Transverse colon (tissue), 4 donors: ENCODE measurements at regions not wholly inside any gene's neighbourhood (a gene's known extent, or its start where the extent isn't known, plus 50 kb on each side); places are given as distances from the start of the nearest gene placed in this dataset.

Experiments
- DNase-seq: peaks from one replicate; pipeline ENCODE4 v3.0.0-alpha.2; 2019
- H3K27ac ChIP-seq, 4 donors: fragments of 200-600 bp; sonication (generic); 2 replicates each; pipeline ENCODE4 v1.5.1; 2016 to 2018; ENCODE audit warnings: inconsistent platforms in 4 of 4
- H3K27me3 ChIP-seq: fragments of 200-600 bp; sonication (generic); 2 replicates; pipeline ENCODE4 v1.5.1; 2017; ENCODE audit warnings: inconsistent platforms
- H3K36me3 ChIP-seq, 4 donors: fragments of 200-600 bp; sonication (generic); 2 replicates each; pipeline ENCODE4 v1.5.1; 2017 to 2019; ENCODE audit warnings: inconsistent platforms in 4 of 4
- H3K4me1 ChIP-seq, 4 donors: fragments of 200-600 bp; sonication (generic); 2 replicates each; pipeline ENCODE4 v1.5.1; 2017 to 2020; ENCODE audit warnings: inconsistent platforms in 4 of 4
- H3K4me3 ChIP-seq, 4 donors: fragments of 200-600 bp; sonication (generic); 1 replicate in 1 of 4; 2 replicates in 3 of 4; pipeline versions ENCODE4 v1.5.1 to v1.6.1; 2017 to 2019; ENCODE audit warnings: inconsistent platforms in 4 of 4
- H3K9me3 ChIP-seq, 2 donors: fragments of 200-600 bp; sonication (generic); 2 replicates each; pipeline ENCODE4 v1.5.1; 2017 to 2019; ENCODE audit warnings: inconsistent platforms in 2 of 2
- CTCF ChIP-seq, 5 experiments: fragments of 200-600 bp in 3 of 5; fragments of 450-650 bp in 2 of 5; sonication (generic) in 3 of 5; IDR thresholded peaks; 1 replicate in 2 of 5; 2 replicates in 3 of 5; pipeline ENCODE4 v1.5.1; 2016 to 2017; ENCODE audit warnings: antibody characterized with exemption in 5 of 5, inconsistent platforms in 3 of 5, mild to moderate bottlenecking in 2 of 5, moderate library complexity in 1 of 5
- EP300 ChIP-seq: sonication (generic); formaldehyde crosslinking; IDR thresholded peaks from one replicate; pipeline ENCODE4 v1.6.1; 2017; ENCODE audit warnings: antibody characterized with exemption, low read depth
- POLR2A ChIP-seq: fragments of 450-650 bp; IDR thresholded peaks from one replicate; pipeline ENCODE4 v1.6.1; 2016; ENCODE audit warnings: antibody characterized with exemption, mild to moderate bottlenecking, moderate library complexity
- POLR2AphosphoS5 ChIP-seq, 3 donors: sonication (generic); formaldehyde crosslinking; IDR thresholded peaks; one replicate each; pipeline ENCODE4 v1.6.1; 2016; ENCODE audit warnings: antibody characterized with exemption in 3 of 3
- WGBS, 2 donors: methylation state at CpG; one replicate each; pipeline ENCODE4 v1.1.5; 2018; ENCODE audit warnings: low coverage in 1 of 2; 5-methylcytosine and 5-hydroxymethylcytosine counted together
- in situ Hi-C, 4 donors: fragments of 200-750 bp; cut with MboI; loops; one replicate each; pipeline versions ENCODE4 v1.15.0 to v1.15.1; 2017; ENCODE audit warnings: low sequenced_read_pairs in 3 of 4, low pct_ligation_motif_present in 1 of 4, low pct_unique_long_range_greater_than_20kb in 1 of 4
- intact Hi-C: fragments of 100-400 bp; cut with DNase I; formaldehyde crosslinking; loops from one replicate; pipeline ENCODE4 v1.15.1; 2023; ENCODE audit warnings: low total_unique reads

- Histone ChIP-seq H3K27me3 (no peaks in the 10 kb centered on the region), H3K9me3 (no peaks in the 10 kb centered on the region), H3K36me3 (no peaks in the 10 kb centered on the region), H3K4me3 (no peak overlapping the region), H3K4me1 (no peaks in the 10 kb centered on the region), H3K27ac (no peak overlapping the region)
- in situ Hi-C loops (no loop called here), intact Hi-C loops (no loop called here)
- no peak for DNase-seq
- no peak for TF ChIP-seq POLR2A
- TF ChIP-seq POLR2AphosphoS5 (IDR thresholded peaks at IDR 0.05), result no peak
- no peak for TF ChIP-seq CTCF (IDR thresholded peaks at IDR 0.05)
- no peak for TF ChIP-seq EP300
These were observed 439.3 kb downstream of the ADRA2A start for GRCh38 chr10:111516144-111516543.

GRCh38 chr10:111522141-111522540 lies 445.3 kb downstream of the ADRA2A start:
- intact Hi-C loops (no loop called here), in situ Hi-C loops (no loop called here)
- 67 to 73% methylated on average over 1 of the region's 1 CpG for WGBS, 2 donors
- H3K27me3 ChIP-seq, result no peaks in the 10 kb centered on the region
- TF ChIP-seq CTCF (IDR thresholded peaks at IDR 0.05) (no peak), POLR2A (no peak), POLR2AphosphoS5 (IDR thresholded peaks at IDR 0.05) (no peak), EP300 (no peak)
- no peaks in the 10 kb centered on the region for H3K9me3 ChIP-seq
- DNase-seq, result no peak
- H3K4me3 ChIP-seq, result no peak overlapping the region
- no peak overlapping the region for H3K27ac ChIP-seq
- no peaks in the 10 kb centered on the region for H3K36me3 ChIP-seq
- H3K4me1 ChIP-seq, result no peaks in the 10 kb centered on the region

- no peaks in the 10 kb centered on the region for H3K27me3 ChIP-seq
- H3K4me1 ChIP-seq, result no peaks in the 10 kb centered on the region
- TF ChIP-seq CTCF (IDR thresholded peaks at IDR 0.05), result no peak
- no peak for TF ChIP-seq POLR2AphosphoS5 (IDR thresholded peaks at IDR 0.05)
- TF ChIP-seq POLR2A, result no peak
- TF ChIP-seq EP300, result no peak
- no peak for DNase-seq
- intact Hi-C loops (no loop called here), in situ Hi-C loops (no loop called here)
- H3K36me3 ChIP-seq, result no peaks in the 10 kb centered on the region
- no peak overlapping the region for H3K27ac ChIP-seq
- no peak overlapping the region for H3K4me3 ChIP-seq
- no peaks in the 10 kb centered on the region for H3K9me3 ChIP-seq
- 74% methylated on average over 2 of the region's 2 CpGs; no CpG with 5 or more reads in 1 of the 2 donors for WGBS, 2 donors
These were observed 445.7 kb downstream of the ADRA2A start for GRCh38 chr10:111522551-111522950.

GRCh38 chr10:111523016-111523415 lies 446.2 kb downstream of the ADRA2A start:
- in situ Hi-C loops (no loop called here), intact Hi-C loops (no loop called here)
- Histone ChIP-seq H3K27ac (no peak overlapping the region), H3K9me3 (no peaks in the 10 kb centered on the region), H3K27me3 (no peaks in the 10 kb centered on the region), H3K4me3 (no peak overlapping the region), H3K36me3 (no peaks in the 10 kb centered on the region), H3K4me1 (no peaks in the 10 kb centered on the region)
- WGBS, 2 donors, result 82% methylated on average over 2 of the region's 2 CpGs; no CpG with 5 or more reads in 1 of the 2 donors
- DNase-seq, result no peak
- TF ChIP-seq CTCF (IDR thresholded peaks at IDR 0.05), result no peak
- TF ChIP-seq EP300, result no peak
- no peak for TF ChIP-seq POLR2A
- no peak for TF ChIP-seq POLR2AphosphoS5 (IDR thresholded peaks at IDR 0.05)
